Ascending aorta (tissue), 2 donors: ENCODE measurements at regions not wholly inside any gene's neighbourhood (a gene's known extent, or its start where the extent isn't known, plus 50 kb on each side); places are given as distances from the start of the nearest gene placed in this dataset.

Source experiments
- DNase-seq, 2 donors: peaks; one replicate each; pipeline ENCODE4 v3.0.0-alpha.2; 2019; ENCODE audit warnings: low spot score in 2 of 2
- H3K27ac ChIP-seq, 2 donors: fragments of 200-600 bp; sonication (generic); one replicate each; pipeline ENCODE4 v1.5.1; 2016 to 2017; ENCODE audit warnings: mild to moderate bottlenecking in 1 of 2
- H3K27me3 ChIP-seq: fragments of 200-600 bp; sonication (generic); one replicate; pipeline ENCODE4 v1.5.1; 2017
- H3K36me3 ChIP-seq, 2 donors: fragments of 200-600 bp; sonication (generic); one replicate each; pipeline ENCODE4 v1.5.1; 2016
- H3K4me1 ChIP-seq, 2 donors: fragments of 200-600 bp; sonication (generic); one replicate each; pipeline ENCODE4 v1.5.1; 2016 to 2017; ENCODE audit warnings: mild to moderate bottlenecking in 1 of 2
- H3K4me3 ChIP-seq, 2 donors: fragments of 200-600 bp; sonication (generic); one replicate each; pipeline ENCODE4 v1.5.1; 2016 to 2017; ENCODE audit warnings: mild to moderate bottlenecking in 1 of 2
- H3K9me3 ChIP-seq, 2 donors: fragments of 200-600 bp; sonication (generic); one replicate each; pipeline ENCODE4 v1.5.1; 2016
- intact Hi-C: fragments of 100-400 bp; cut with DNase I; formaldehyde crosslinking; loops from one replicate; pipeline ENCODE4 v1.15.1; 2023
- TF ChIP-seq, protein P1 (sequence below), 3 experiments: fragments of 200-600 bp in 2 of 3; fragments of 450-650 bp in 1 of 3; sonication (generic) in 2 of 3; IDR thresholded peaks; one replicate each; pipeline ENCODE4 v1.5.1; 2016 to 2019; ENCODE audit warnings: antibody characterized with exemption in 3 of 3, mild to moderate bottlenecking in 1 of 3, moderate library complexity in 1 of 3

DNA sequence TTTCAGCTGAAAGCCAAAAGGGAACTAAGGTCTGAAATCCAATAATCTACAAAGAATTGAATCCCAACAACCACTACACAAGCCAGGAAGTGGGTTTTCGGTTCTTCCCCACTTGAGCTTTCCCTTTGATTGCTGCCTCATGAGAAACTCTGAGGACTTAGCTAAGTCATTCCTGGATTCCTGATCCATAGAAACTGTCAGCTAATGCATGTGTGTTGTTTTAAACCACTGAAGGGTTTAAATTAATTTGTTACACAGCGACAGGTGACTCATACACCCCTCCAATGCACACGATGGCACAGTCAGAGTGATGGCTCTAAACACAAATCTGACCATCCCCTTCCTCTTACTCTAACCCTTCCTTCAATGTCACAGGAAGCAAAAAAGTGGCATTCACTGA, 282.9 kb downstream of the RAB28 start:
- Histone ChIP-seq H3K27me3 (no peaks in the 10 kb centered on the region), H3K9me3 (no peaks in the 10 kb centered on the region), H3K36me3 (no peaks in the 10 kb centered on the region), H3K4me3 (no peak overlapping the region), H3K4me1 (no peaks in the 10 kb centered on the region), H3K27ac (no peak overlapping the region)
- intact Hi-C loops = no loop called here
- TF ChIP-seq, protein P1, sequence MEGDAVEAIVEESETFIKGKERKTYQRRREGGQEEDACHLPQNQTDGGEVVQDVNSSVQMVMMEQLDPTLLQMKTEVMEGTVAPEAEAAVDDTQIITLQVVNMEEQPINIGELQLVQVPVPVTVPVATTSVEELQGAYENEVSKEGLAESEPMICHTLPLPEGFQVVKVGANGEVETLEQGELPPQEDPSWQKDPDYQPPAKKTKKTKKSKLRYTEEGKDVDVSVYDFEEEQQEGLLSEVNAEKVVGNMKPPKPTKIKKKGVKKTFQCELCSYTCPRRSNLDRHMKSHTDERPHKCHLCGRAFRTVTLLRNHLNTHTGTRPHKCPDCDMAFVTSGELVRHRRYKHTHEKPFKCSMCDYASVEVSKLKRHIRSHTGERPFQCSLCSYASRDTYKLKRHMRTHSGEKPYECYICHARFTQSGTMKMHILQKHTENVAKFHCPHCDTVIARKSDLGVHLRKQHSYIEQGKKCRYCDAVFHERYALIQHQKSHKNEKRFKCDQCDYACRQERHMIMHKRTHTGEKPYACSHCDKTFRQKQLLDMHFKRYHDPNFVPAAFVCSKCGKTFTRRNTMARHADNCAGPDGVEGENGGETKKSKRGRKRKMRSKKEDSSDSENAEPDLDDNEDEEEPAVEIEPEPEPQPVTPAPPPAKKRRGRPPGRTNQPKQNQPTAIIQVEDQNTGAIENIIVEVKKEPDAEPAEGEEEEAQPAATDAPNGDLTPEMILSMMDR (IDR thresholded peaks at IDR 0.05) = no peak
- no peak for DNase-seq

- no peak for DNase-seq
These were observed 287.4 kb downstream of the RAB28 start for GRCh38 chr4:13196721-13197120.

DNA sequence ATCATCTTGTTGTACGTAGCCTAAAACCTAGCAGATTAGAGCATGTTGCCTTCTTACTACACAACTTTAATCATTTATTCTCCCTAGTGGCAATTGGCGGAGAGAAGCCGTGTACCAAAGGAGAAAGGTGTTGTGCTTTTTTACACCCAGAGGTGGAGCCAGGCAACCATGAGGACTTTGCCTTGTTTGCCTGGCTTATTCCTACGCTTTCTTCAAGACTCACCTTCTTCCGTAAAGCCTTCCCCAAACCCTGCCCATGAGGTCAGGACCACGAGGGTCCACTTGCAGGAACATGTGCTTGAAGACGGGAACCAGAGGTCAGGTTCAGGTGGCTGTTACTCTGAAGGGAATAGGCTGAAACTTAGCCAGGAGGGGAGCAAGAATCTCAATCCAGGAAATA, 290.5 kb downstream of the RAB28 start:
- H3K27ac ChIP-seq = no peak overlapping the region

More at GRCh38 chr4:13196721-13197120, 287.4 kb downstream of the RAB28 start:
- no peak overlapping the region for H3K27ac ChIP-seq
- TF ChIP-seq, protein P1 (IDR thresholded peaks at IDR 0.05) = no peak
- H3K27me3 ChIP-seq = no peaks in the 10 kb centered on the region
- H3K9me3 ChIP-seq = no peaks in the 10 kb centered on the region
- H3K4me1 ChIP-seq = no peaks in the 10 kb centered on the region
- no peaks in the 10 kb centered on the region for H3K36me3 ChIP-seq
- no peak overlapping the region for H3K4me3 ChIP-seq
- intact Hi-C loops = no loop called here

GRCh38 chr4:13190093-13190721, 293.9 kb downstream of the RAB28 start:
- no peak for DNase-seq
- no peaks in the 10 kb centered on the region for H3K4me1 ChIP-seq
- TF ChIP-seq, protein P1 (IDR thresholded peaks at IDR 0.05) = no peak
- H3K36me3 ChIP-seq = no peaks in the 10 kb centered on the region
- H3K27ac ChIP-seq = no peak overlapping the region
- peaks cover 0 to 3% of the 10 kb centered on the region in 2 donors for H3K9me3 ChIP-seq
- no peaks in the 10 kb centered on the region for H3K27me3 ChIP-seq
- intact Hi-C loops = no loop called here
- H3K4me3 ChIP-seq = no peak overlapping the region

More for the DNA sequence above, 290.5 kb downstream of the RAB28 start:
- H3K27me3 ChIP-seq = no peaks in the 10 kb centered on the region
- H3K4me3 ChIP-seq = no peak overlapping the region
- intact Hi-C loops = no loop called here
- no peaks in the 10 kb centered on the region for H3K4me1 ChIP-seq
- no peak for DNase-seq
- TF ChIP-seq, protein P1 (IDR thresholded peaks at IDR 0.05) = no peak
- H3K36me3 ChIP-seq = no peaks in the 10 kb centered on the region
- no peaks in the 10 kb centered on the region for H3K9me3 ChIP-seq

DNA sequence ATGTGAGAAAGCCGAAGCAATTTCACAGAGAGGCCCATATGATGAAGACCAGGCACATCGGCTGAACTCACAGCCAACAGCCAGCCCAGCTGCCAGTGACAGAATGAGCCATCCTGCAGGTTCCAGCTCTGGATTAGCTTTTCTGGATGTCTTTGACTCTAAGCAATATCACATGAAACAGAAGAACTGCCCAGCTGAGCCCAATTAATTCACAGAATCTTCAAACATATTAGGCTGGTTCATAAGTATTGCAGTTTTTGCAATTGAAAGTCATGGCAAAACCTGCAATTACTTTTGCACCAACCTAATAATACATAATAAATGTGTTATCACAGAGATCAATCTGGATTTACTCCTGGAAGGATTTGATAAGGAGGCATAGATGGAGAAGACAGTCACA, 299.9 kb downstream of the RAB28 start:
- intact Hi-C loops = no loop called here
- TF ChIP-seq, protein P1 (IDR thresholded peaks at IDR 0.05) = no peak
- no peaks in the 10 kb centered on the region for H3K36me3 ChIP-seq

DNA sequence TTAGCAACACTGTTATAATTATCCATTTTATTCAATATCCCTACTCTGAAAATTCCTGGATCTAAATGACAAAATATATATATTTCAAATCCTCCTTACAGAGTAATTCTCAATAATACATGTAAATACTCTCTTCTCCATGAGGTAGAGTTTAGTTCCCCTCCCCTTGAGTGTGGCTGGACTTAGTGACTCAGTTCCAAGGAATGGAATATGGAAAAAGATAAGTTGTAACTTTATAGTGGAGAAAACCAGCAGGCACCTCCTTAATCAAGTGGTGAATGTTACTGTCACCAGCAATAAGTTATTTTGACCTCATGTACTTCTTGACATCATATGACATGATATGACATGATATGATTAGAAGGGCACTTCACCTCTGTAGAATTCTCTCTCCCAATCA, 302.0 kb downstream of the RAB28 start:
- no peaks in the 10 kb centered on the region for H3K36me3 ChIP-seq
- H3K4me3 ChIP-seq = no peak overlapping the region
- no peak for DNase-seq
- H3K4me1 ChIP-seq = no peaks in the 10 kb centered on the region
- TF ChIP-seq, protein P1 (IDR thresholded peaks at IDR 0.05) = no peak
- no peak overlapping the region for H3K27ac ChIP-seq
- H3K27me3 ChIP-seq = no peaks in the 10 kb centered on the region
- H3K9me3 ChIP-seq = peaks cover 0 to 13% of the 10 kb centered on the region in 2 donors
- intact Hi-C loops = no loop called here

More for the DNA sequence above, 299.9 kb downstream of the RAB28 start:
- H3K4me1 ChIP-seq = no peaks in the 10 kb centered on the region
- no peak overlapping the region for H3K4me3 ChIP-seq
- no peaks in the 10 kb centered on the region for H3K27me3 ChIP-seq
- no peak for DNase-seq
- no peak overlapping the region for H3K27ac ChIP-seq
- peaks cover 0 to 13% of the 10 kb centered on the region in 2 donors for H3K9me3 ChIP-seq
